ENCODE measurements at regions not wholly inside any gene's neighbourhood (a gene's known extent, or its start where the extent isn't known, plus 50 kb on each side); places are given as distances from the start of the nearest gene placed in this dataset.

GRCh38 chr13:107078229-107078765, 510.4 kb upstream of the ARGLU1 start:
- H3K9me3 ChIP-seq (replicated peaks), result peaks cover 16% of the 10 kb centered on the region
- H3K4me1 ChIP-seq, result peaks cover 11% of the 10 kb centered on the region
- H3K27ac ChIP-seq (replicated peaks), result no peak overlapping the region
- no peaks in the 10 kb centered on the region for H3K36me3 ChIP-seq
- TF ChIP-seq CTCF (IDR thresholded peaks at IDR 0.05; ENCODE audit: borderline replicate concordance), result no peak
- intact Hi-C loops (cut with micrococcal nuclease), result no loop called here
- no peak overlapping the region for H3K4me3 ChIP-seq
- no peaks in the 10 kb centered on the region for H3K27me3 ChIP-seq (ENCODE audit: low read depth)
- DNase-seq, result no peak

- no peak for DNase-seq
- H3K4me1 ChIP-seq, result peaks cover 11% of the 10 kb centered on the region
- intact Hi-C loops (cut with micrococcal nuclease), result no loop called here
- H3K4me3 ChIP-seq, result no peak overlapping the region
- H3K36me3 ChIP-seq, result no peaks in the 10 kb centered on the region
- H3K9me3 ChIP-seq (replicated peaks), result peaks cover 16% of the 10 kb centered on the region
- H3K27ac ChIP-seq (replicated peaks), result no peak overlapping the region
- no peak for TF ChIP-seq CTCF (IDR thresholded peaks at IDR 0.05; ENCODE audit: borderline replicate concordance)
- H3K27me3 ChIP-seq (ENCODE audit: low read depth), result no peaks in the 10 kb centered on the region
Observed at GRCh38 chr13:107076801-107077200, 508.9 kb upstream of the ARGLU1 start.

- no peak overlapping the region for H3K27ac ChIP-seq (replicated peaks)
- H3K4me1 ChIP-seq, result peaks cover 11% of the 10 kb centered on the region
- no peak overlapping the region for H3K4me3 ChIP-seq
- TF ChIP-seq CTCF (IDR thresholded peaks at IDR 0.05; ENCODE audit: borderline replicate concordance), result no peak
- intact Hi-C loops (cut with micrococcal nuclease), result no loop called here
- no peak for DNase-seq
- no peaks in the 10 kb centered on the region for H3K27me3 ChIP-seq (ENCODE audit: low read depth)
- peaks cover 16% of the 10 kb centered on the region for H3K9me3 ChIP-seq (replicated peaks)
- H3K36me3 ChIP-seq, result no peaks in the 10 kb centered on the region
Observed at GRCh38 chr13:107075576-107075975, 507.6 kb upstream of the ARGLU1 start.

- Histone ChIP-seq H3K9me3 (replicated peaks) (peaks cover 10% of the 10 kb centered on the region), H3K4me1 (no peaks in the 10 kb centered on the region), H3K27me3 (ENCODE audit: low read depth) (no peaks in the 10 kb centered on the region), H3K27ac (replicated peaks) (no peak overlapping the region), H3K36me3 (no peaks in the 10 kb centered on the region), H3K4me3 (no peak overlapping the region)
- TF ChIP-seq CTCF (IDR thresholded peaks at IDR 0.05; ENCODE audit: borderline replicate concordance), result no peak
- intact Hi-C loops (cut with micrococcal nuclease), result no loop called here
- DNase-seq, result no peak
Observed at GRCh38 chr13:107070792-107071191, 502.9 kb upstream of the ARGLU1 start.

GRCh38 chr13:107069108-107069776, 501.3 kb upstream of the ARGLU1 start:
- TF ChIP-seq CTCF (IDR thresholded peaks at IDR 0.05; ENCODE audit: borderline replicate concordance), result no peak
- intact Hi-C loops (cut with micrococcal nuclease), result no loop called here
- H3K9me3 ChIP-seq (replicated peaks), result no peaks in the 10 kb centered on the region
- no peak overlapping the region for H3K27ac ChIP-seq (replicated peaks)
- no peaks in the 10 kb centered on the region for H3K27me3 ChIP-seq (ENCODE audit: low read depth)
- H3K4me1 ChIP-seq, result no peaks in the 10 kb centered on the region
- DNase-seq, result no peak
- H3K4me3 ChIP-seq, result no peak overlapping the region
- H3K36me3 ChIP-seq, result no peaks in the 10 kb centered on the region

Data from left ventricle myocardium inferior (tissue), 1 donor.